ENCODE measurements at regions not wholly inside any gene's neighbourhood (a gene's known extent, or its start where the extent isn't known, plus 50 kb on each side); places are given as distances from the start of the nearest gene placed in this dataset.

DNA sequence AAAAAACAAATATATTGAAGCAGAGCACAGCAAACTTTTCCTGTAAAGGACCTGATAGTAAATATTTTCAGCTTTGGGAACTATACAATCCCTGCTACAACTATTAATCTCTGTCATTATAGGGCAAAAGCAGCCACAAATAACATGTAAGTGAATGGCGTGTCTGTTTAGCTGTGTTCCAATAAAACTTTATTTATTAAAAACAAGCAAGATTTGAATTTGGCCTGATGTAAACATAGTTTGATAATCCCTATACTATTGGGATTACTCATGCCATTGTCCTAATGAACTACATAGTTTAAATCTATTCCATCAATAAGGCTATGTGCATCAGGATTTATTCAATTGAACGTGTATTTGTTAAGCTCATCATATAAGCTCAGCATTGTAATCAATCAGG, 286.8 kb upstream of the CNTN6 start:
- ChIA-PET CTCF (no interaction called here), POLR2A (no interaction called here)
- Histone ChIP-seq H3K9me3 (peaks cover 6% of the 10 kb centered on the region; the same call in 1 of the 3 replicates), H3K4me2 (no peak overlapping the region), H3K4me1 (no peaks in the 10 kb centered on the region), H3K4me3 (no peak overlapping the region), H3K27ac (no peak overlapping the region)
- WGBS (ENCODE audit: missing lambda C conversion rate): 1% methylated on average over 2 of the region's 2 CpGs
- ATAC-seq: no peak
- no peak for DNase-seq (ENCODE audit: low read depth in 1 of 2, low spot score in 1 of 2)
- TF ChIP-seq HEYL (CRISPR knock-in tag; IDR thresholded peaks at IDR 0.05) (no peak), HOXB5 (CRISPR knock-in tag; IDR thresholded peaks at IDR 0.05) (no peak), ZSCAN20 (CRISPR knock-in tag; IDR thresholded peaks at IDR 0.05) (no peak), SREBF2 (IDR thresholded peaks at IDR 0.05) (no peak), FOSL2 (IDR thresholded peaks at IDR 0.05) (no peak), FOSL2 (CRISPR knock-in tag; IDR thresholded peaks at IDR 0.05) (no peak), POLR2A (IDR thresholded peaks at IDR 0.05; ENCODE audit: low read length) (no peak), EP300 (IDR thresholded peaks at IDR 0.05) (no peak), ZC3H11A (IDR thresholded peaks at IDR 0.05) (no peak), NPAS2 (CRISPR knock-in tag; IDR thresholded peaks at IDR 0.05; ENCODE audit: borderline replicate concordance) (no peak), NR3C1 (IDR thresholded peaks at IDR 0.05) (no peak)
- TF ChIP-seq, protein P1, sequence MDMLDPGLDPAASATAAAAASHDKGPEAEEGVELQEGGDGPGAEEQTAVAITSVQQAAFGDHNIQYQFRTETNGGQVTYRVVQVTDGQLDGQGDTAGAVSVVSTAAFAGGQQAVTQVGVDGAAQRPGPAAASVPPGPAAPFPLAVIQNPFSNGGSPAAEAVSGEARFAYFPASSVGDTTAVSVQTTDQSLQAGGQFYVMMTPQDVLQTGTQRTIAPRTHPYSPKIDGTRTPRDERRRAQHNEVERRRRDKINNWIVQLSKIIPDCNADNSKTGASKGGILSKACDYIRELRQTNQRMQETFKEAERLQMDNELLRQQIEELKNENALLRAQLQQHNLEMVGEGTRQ (IDR thresholded peaks at IDR 0.05): no peak
- no peak for FAIRE-seq

DNA sequence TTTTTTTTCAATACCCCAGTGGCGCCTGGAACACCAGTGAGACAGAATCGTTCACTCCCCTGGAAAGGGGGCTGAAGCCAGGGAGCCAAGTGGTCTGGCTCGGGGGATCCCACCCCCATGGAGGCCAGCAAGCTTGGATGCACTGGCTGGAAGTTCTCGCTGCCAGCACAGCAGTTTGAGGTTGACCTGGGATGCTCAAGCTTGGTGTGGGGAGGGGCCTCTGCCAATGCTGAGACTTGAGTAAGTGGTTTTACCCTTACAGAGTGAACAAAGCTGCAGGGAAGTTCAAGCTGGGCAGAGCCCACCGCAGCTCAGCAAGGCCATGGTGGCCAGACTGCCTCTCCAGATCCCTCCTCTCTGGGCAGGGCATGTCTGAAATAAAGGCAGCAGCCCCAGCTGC, 276.2 kb upstream of the CNTN6 start:
- H3K9me3 ChIP-seq: no peaks in the 10 kb centered on the region
- H3K4me3 ChIP-seq: no peak overlapping the region
- no peak for FAIRE-seq
- no peak for DNase-seq (ENCODE audit: low read depth in 1 of 2, low spot score in 1 of 2)
- POLR2A ChIA-PET: no interaction called here
- no peak overlapping the region for H3K4me2 ChIP-seq
- no peak for TF ChIP-seq KDM5A (IDR thresholded peaks at IDR 0.05)
- TF ChIP-seq BCL3 (IDR thresholded peaks at IDR 0.05): no peak
- 0% methylated on average over 1 of the region's 5 CpGs for whole genome bisulfite sequencing (ENCODE audit: missing lambda C conversion rate)
- no peak overlapping the region for H3K27ac ChIP-seq
- ATAC-seq: no peak
- H3K4me1 ChIP-seq: no peaks in the 10 kb centered on the region
- CTCF ChIA-PET: no interaction called here

GRCh38 chr3:834679-835078, 258.1 kb upstream of the CNTN6 start:
- CTCF ChIA-PET: no interaction called here
- ATAC-seq: no peak
- Histone ChIP-seq H3K27ac (no peak overlapping the region), H3K4me3 (no peak overlapping the region), H3K9me3 (no peaks in the 10 kb centered on the region; the same call in 2 of the 3 replicates), H3K4me2 (no peak overlapping the region), H3K4me1 (no peaks in the 10 kb centered on the region)
- no peak for DNase-seq (ENCODE audit: low read depth in 1 of 2, low spot score in 1 of 2)
- FAIRE-seq: no peak
- POLR2A ChIA-PET: no interaction called here
- TF ChIP-seq RARB (CRISPR knock-in tag; IDR thresholded peaks at IDR 0.05): no peak
- no peak for TF ChIP-seq MYC (IDR thresholded peaks at IDR 0.05; ENCODE audit: borderline replicate concordance, low read length)
- no peak for TF ChIP-seq RCOR1 (IDR thresholded peaks at IDR 0.05; ENCODE audit: low read depth, low read length)
- TF ChIP-seq HMGXB4 (CRISPR knock-in tag; IDR thresholded peaks at IDR 0.05; ENCODE audit: borderline replicate concordance): no peak
- WGBS (ENCODE audit: missing lambda C conversion rate): 0% methylated on average over 1 of the region's 1 CpG

GRCh38 chr3:835096-835495, 257.7 kb upstream of the CNTN6 start:
- TF ChIP-seq ELK1 (IDR thresholded peaks at IDR 0.05; ENCODE audit: low read depth, low read length) (no peak), ZFP36 (IDR thresholded peaks at IDR 0.05; ENCODE audit: borderline replicate concordance, partially characterized antibody) (no peak), HEYL (CRISPR knock-in tag; IDR thresholded peaks at IDR 0.05) (no peak), CBX8 (IDR thresholded peaks at IDR 0.05) (no peak), ZNF302 (CRISPR knock-in tag; IDR thresholded peaks at IDR 0.05) (no peak), MAX (IDR thresholded peaks at IDR 0.05) (no peak), CBX2 (IDR thresholded peaks at IDR 0.05; ENCODE audit: borderline replicate concordance, low read depth) (no peak), MYC (IDR thresholded peaks at IDR 0.05; ENCODE audit: borderline replicate concordance, low read length) (no peak), POLR2A (IDR thresholded peaks at IDR 0.05; ENCODE audit: low read length) (no peak)
- TF ChIP-seq, protein P2, sequence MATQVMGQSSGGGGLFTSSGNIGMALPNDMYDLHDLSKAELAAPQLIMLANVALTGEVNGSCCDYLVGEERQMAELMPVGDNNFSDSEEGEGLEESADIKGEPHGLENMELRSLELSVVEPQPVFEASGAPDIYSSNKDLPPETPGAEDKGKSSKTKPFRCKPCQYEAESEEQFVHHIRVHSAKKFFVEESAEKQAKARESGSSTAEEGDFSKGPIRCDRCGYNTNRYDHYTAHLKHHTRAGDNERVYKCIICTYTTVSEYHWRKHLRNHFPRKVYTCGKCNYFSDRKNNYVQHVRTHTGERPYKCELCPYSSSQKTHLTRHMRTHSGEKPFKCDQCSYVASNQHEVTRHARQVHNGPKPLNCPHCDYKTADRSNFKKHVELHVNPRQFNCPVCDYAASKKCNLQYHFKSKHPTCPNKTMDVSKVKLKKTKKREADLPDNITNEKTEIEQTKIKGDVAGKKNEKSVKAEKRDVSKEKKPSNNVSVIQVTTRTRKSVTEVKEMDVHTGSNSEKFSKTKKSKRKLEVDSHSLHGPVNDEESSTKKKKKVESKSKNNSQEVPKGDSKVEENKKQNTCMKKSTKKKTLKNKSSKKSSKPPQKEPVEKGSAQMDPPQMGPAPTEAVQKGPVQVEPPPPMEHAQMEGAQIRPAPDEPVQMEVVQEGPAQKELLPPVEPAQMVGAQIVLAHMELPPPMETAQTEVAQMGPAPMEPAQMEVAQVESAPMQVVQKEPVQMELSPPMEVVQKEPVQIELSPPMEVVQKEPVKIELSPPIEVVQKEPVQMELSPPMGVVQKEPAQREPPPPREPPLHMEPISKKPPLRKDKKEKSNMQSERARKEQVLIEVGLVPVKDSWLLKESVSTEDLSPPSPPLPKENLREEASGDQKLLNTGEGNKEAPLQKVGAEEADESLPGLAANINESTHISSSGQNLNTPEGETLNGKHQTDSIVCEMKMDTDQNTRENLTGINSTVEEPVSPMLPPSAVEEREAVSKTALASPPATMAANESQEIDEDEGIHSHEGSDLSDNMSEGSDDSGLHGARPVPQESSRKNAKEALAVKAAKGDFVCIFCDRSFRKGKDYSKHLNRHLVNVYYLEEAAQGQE (IDR thresholded peaks at IDR 0.05): no peak
- Histone ChIP-seq H3K9me3 (no peaks in the 10 kb centered on the region; the same call in 2 of the 3 replicates), H3K4me2 (no peak overlapping the region), H3K4me3 (no peak overlapping the region), H3K4me1 (no peaks in the 10 kb centered on the region), H3K27ac (no peak overlapping the region)
- ATAC-seq: no peak
- POLR2A ChIA-PET: no interaction called here
- WGBS (ENCODE audit: missing lambda C conversion rate): 28% methylated on average over 4 of the region's 4 CpGs
- CTCF ChIA-PET: no interaction called here
- FAIRE-seq: no peak
- no peak for DNase-seq (ENCODE audit: low read depth in 1 of 2, low spot score in 1 of 2)
